Cardiac septum (tissue), 1 donor: ENCODE measurements at regions not wholly inside any gene's neighbourhood (a gene's known extent, or its start where the extent isn't known, plus 50 kb on each side); places are given as distances from the start of the nearest gene placed in this dataset.

Experiments
- DNase-seq: peaks from one replicate; pipeline ENCODE4 v3.0.0-alpha.2; 2020; ENCODE audit warnings: low spot score
- intact Hi-C: fragments of 100-400 bp; cut with DNase I; formaldehyde crosslinking; loops from one replicate; pipeline ENCODE4 v1.14.0; 2022
- donor health status: DM: no; HTN: no; CAD: no.

GRCh38 chr2:205903549-205904129, 182.3 kb downstream of the INO80D start:
- DNase-seq: no peak
- intact Hi-C loops: no loop called here

DNA sequence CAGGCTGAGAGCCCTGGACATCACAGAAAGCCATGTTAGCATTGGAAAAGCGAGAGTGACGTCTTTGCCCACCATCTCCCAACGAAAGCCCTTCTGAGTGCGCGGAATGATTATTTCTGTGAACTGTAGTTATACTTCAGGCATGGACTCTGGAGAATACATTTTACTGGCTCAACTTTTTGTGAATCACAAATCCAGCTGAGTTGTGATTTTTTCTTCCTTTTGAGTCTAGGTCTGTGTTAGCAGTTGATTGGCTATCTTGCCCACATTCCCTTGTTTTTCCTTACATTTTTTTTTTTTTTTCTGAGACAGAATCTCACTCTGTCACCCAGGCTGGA, 183.1 kb downstream of the INO80D start:
- no peak for DNase-seq
- intact Hi-C loops: no loop called here

GRCh38 chr2:205902041-205902899, 183.7 kb downstream of the INO80D start:
- intact Hi-C loops: no loop called here
- DNase-seq: no peak

DNA sequence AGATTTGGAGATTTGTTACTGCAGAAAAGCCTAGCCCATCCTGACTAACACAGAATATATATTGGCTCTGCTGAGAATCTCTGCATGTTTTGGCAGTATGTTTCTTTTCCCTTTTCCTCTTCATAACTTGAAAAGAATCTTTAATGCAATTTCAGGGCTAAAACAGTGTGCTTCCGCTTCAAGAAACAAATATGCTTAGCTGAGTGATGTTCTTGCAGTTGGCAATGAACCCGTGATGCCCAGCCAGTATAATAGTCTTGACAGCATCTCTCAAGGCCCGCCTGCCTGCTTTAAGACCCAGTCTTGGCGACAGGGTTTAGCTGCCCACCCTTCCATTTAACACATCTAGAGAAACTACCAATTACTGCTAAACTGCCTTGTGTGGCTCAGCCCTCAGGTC, 184.5 kb downstream of the INO80D start:
- DNase-seq: no peak
- intact Hi-C loops: no loop called here

DNA sequence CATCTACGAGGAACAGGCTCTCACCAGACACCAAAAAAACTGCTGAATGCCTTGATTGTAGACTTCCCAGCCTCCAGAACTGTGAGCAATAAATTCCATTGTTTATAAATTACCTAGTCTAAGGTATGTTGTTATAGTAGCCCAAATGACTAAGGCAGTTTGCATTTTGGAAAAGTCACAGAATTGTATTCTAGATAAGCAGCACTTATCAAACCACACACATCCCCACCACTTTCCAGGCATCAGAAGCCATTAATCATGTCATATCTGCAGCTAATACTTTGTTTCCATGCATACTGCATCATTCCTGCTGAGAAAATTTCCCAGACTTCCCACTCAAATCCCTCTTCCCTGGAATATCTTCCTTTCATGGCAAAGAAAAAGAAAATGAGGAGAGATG, 187.2 kb downstream of the INO80D start:
- intact Hi-C loops: no loop called here
- DNase-seq: no peak

DNA sequence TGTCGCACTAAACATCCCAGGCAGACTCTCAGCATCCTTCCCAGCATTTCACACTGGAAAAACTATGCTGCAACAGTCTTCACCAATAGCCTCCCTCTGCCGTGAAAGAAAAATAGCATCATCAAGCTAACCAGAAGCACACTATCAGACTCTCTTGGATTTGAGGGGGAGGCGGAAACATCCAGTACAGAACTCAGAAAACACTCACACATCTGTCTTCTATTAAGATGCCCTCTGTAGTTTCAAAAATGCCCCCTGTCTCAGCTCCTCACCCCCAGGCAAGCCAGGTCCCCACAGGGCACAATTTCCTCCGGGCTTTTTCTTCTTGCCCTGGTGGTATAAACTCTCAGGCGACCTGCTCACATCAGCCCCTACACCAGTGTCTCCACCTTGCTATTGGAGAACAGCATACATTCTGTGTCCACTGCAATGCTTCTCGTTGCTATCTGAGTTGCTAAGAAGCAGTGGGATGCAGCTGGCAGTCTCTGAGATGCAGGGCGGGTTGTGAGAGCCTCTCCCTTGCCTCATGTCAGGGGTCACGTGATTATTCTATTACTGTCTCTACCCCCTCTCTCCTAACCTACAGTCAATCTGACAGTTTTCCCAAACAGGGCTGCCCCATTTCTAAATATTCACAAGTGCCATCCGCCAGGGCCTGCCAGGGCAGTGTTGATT, 189.9 kb downstream of the INO80D start:
- intact Hi-C loops: no loop called here
- DNase-seq: no peak

GRCh38 chr2:205892665-205893259, 193.2 kb downstream of the INO80D start:
- intact Hi-C loops: no loop called here
- no peak for DNase-seq

DNA sequence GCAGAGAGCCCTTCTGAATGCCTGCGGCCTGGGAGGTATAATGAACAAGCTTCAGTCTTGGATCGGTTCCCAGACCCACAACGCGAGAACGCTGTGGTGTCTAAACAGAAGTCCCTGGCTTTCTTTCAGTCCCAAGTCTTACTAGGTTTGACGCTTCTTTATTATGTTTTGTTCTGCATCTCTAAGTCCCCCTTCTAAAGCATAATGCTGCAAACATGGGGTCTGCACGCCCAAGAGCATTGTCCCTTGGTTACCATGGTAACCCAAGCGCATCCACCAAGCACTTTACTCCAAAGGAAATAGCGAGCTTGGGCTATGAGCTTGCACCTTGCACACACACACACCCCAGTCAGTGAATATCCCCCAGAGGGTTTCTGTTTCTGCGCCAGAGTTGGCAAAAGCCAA, 193.7 kb downstream of the INO80D start:
- intact Hi-C loops: no loop called here

DNA sequence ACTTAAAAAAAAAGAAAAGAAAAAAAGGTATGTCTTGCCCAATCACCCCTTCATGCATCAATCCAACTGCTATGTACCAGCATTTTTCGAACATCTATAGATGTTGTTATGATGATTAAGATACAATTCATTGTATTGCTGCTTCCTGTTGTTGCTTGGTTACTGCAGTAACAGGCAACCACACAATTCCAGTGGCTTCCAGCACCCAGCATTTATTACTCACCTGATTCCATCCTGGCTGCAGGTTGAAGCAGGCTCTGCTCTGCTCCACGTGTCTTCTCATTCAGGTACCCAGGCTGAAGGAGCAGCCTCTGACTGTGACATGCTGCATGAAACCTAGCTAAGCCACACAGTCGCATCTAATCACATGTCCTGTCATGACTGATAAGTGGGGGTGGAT, 196.9 kb downstream of the INO80D start:
- DNase-seq: no peak
- intact Hi-C loops: loop anchor here (10.0 kb wide), 1 partner anchor 1564 kb away; no protein-coding TSS in a partner anchor

More for the DNA sequence above, 193.7 kb downstream of the INO80D start:
- DNase-seq: no peak

DNA sequence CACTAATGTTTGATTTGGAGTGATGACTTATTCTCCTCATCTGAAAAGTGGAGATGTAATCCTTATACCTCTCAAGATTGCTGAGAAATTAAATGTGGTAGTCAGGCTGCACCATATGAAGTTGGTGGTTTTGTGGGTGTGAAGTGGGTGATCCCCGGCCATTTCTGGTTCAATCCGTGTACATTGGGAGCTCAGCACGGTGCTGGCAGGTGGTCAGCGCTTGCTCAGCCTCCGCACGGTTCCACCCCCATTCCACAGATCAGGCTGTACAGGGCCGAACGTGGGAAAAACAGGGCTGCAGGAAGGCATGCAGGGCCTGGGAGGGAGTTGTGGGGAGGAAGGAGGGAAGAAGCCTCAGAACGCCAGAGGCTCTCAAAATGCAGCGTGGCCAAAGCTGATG, 198.3 kb downstream of the INO80D start:
- DNase-seq: no peak
- intact Hi-C loops: loop anchor here (10.0 kb wide), 1 partner anchor 1563 kb away; no protein-coding TSS in a partner anchor

DNA sequence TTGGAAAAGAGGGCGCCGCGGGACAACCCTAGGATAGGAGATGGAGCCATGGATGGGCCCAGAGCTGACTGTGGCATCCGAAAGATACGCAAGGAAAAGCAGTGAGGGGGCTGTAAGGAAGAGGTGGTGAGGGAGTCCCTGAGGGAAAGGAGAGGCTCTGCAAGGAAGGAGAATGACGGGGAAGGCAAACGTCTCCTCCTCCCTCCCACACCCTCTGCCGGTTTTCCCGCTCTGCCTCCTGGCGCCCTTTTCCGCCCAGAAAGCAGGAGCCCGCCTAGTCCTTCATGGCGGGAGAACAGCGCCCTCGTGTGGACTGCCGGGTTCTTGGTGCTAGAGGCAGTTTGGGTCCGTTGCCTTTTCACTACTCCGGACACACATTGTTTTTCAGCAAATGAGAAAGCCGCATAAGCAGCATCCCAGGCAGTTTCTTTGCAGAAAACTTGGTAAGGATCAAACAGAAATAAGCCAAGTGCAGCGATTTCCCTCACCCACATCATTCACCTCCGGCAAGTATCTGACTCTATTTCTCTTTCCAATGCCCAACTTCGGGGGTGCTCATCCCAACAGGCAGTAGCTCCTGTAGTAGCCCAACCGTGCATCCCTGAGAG, 200.4 kb downstream of the INO80D start:
- peak; percentile 86 for DNase-seq
- intact Hi-C loops: loop anchor here (2.0 to 10.0 kb wide), 2 partner anchors 109 to 1561 kb away; no protein-coding TSS in a partner anchor

DNA sequence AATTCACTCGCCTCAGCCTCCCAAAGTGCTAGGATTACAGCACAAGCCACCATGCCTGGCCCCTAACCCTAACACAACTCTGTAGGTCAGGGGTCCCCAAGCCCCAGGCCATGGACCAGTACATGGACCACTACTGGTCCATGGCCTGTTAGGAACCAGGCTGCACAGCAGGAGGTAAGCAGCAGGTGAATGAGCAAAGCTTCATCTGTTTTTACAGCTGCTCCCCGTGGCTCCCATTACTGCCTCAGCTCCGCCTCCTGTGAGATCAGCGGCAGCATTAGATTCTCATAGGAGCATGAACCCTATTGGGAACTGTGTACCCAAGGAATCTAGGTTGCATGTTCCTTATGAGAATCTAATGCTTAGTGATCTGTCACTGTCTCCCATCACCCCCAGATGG, 201.7 kb downstream of the NRP2 start:
- DNase-seq: no peak
- intact Hi-C loops: loop anchor here (2.0 to 10.0 kb wide), 2 partner anchors 107 to 1559 kb away; no protein-coding TSS in a partner anchor

DNA sequence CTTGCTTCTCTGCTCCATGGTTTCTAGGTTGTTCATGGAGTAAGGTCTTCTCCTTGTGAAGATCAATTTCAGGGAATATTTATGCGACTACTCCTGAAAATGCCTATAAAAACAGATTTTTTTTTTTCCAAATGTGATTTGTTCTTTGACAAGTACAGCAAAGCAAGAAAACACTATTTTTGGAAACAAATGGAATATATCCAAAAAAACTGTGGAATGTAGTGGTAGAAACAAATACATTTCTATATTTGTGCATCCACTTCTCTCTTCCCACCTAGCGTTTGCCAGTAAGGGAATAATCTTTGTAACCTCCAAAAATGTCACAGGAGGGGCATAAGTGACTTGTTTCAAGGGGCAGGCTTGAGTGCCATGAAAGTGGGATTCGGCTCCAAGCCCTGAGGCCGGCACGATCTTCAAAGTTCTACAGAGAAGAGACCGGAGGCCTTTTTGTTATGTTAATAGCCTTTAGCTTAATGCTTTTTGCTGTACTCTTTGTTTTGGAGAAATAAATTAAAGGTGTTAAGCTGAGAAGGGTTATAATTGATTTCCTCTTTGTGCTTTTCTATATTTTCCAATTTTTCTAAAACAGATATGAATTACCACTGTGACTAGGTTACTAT, 200.6 kb downstream of the NRP2 start:
- intact Hi-C loops: loop anchor here (10.0 kb wide), 1 partner anchor 1558 kb away; no protein-coding TSS in a partner anchor
- DNase-seq: no peak

- intact Hi-C loops: loop anchor here (10.0 kb wide), 1 partner anchor 1555 kb away; no protein-coding TSS in a partner anchor
- no peak for DNase-seq
These were observed 197.7 kb downstream of the NRP2 start for GRCh38 chr2:205880048-205880447.

DNA sequence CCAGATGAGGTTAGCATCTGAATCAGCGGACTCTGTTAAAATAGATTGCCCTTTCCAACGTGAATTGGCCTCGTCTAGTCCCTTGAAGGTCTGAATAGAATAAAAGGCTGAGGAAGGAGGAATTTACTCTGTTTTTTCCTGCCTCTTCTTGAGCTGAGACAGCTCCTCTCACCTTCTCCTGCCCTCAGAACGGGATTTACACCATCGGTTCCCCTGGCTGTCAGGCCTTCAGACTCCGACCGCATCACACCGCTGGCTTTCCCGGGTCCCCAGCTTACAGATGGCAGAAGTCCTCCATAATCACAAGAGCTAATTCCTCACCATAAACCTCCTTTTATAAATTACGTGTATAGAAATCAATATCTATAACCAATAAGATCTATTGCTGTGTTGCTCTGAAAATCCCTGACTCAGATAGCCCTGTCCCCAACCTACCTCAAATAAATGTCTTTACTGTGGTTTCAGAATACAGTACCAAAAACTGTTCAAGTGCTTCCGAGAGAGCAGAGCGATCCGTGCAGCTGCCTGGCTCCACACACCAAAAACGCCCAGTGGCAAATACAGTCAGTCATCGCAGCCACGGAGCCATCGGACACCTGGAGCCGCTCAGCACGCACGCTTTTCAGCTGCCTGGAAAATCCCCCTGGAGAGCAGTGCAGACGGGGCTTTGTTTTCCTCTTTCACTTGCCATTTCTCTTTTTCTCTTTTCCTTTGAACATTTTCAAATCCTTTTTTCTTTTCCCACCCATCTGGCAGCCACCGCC, 196.9 kb downstream of the NRP2 start:
- no peak for DNase-seq
- intact Hi-C loops: no loop called here

- intact Hi-C loops: no loop called here
- DNase-seq: no peak
These were observed 195.2 kb downstream of the NRP2 start for GRCh38 chr2:205877496-205877895.

- intact Hi-C loops: no loop called here
- DNase-seq: no peak
These were observed 193.8 kb downstream of the NRP2 start for GRCh38 chr2:205876127-205876526.

- no peak for DNase-seq
- intact Hi-C loops: no loop called here
These were observed 190.4 kb downstream of the NRP2 start for GRCh38 chr2:205872716-205873115.

GRCh38 chr2:205869439-205869838, 187.1 kb downstream of the NRP2 start:
- DNase-seq: no peak

More at GRCh38 chr2:205869439-205869838, 187.1 kb downstream of the NRP2 start:
- intact Hi-C loops: no loop called here
